ENCODE measurements at regions not wholly inside any gene's neighbourhood (a gene's known extent, or its start where the extent isn't known, plus 50 kb on each side); places are given as distances from the start of the nearest gene placed in this dataset.

DNA sequence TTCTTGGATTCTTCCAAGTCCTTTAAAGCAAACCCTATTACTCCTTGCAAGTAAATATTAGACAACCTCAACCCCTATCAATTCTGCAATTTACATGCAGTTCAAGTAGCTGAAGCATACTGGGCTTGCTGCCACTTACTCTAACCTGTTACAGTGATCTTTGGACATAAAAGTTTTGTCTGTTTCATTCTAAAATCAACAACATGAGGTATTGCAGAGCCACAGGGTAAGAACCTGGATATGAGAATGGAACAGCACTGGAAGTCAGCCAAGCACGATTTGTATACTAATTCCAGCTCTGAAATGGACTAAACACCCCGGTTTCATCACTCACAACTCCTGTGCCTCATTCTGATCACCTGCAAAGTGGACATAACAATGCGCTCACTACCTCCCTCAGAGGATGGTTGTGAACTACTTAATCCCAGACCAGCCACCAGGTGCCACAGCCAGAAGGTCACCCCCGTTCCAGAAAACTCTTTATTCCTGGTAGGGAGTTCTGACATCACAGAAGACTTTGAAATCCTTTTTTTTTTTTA, 270.0 kb downstream of the ADGB start:
- Histone ChIP-seq H3K9me3 (ENCODE audit: control insufficient read depth in 4 of 4, low read length in 3 of 4) (no peaks in the 10 kb centered on the region), H3K36me3 (ENCODE audit: control insufficient read depth in 4 of 4, insufficient read depth in 3 of 4, low read depth in 1 of 4, low read length in 3 of 4) (no peaks in the 10 kb centered on the region), H3K27me3 (ENCODE audit: control insufficient read depth in 4 of 4, insufficient read depth in 4 of 4, low read length in 3 of 4) (no peaks in the 10 kb centered on the region), H3K4me1 (ENCODE audit: control insufficient read depth in 4 of 4, insufficient read depth in 4 of 4, low read length in 3 of 4) (peaks cover 0 to 13% (median 11%) of the 10 kb centered on the region in 4 donors), H3K27ac (ENCODE audit: low read depth in 1 of 2, low read length in 2 of 2) (peak overlapping the region in 1 of 2 donors; percentile 60), H3K4me3 (ENCODE audit: low read depth in 1 of 3, low read length in 3 of 3) (no peak overlapping the region), H3K9ac (ENCODE audit: low read depth in 1 of 2, low read length in 2 of 2) (no peak overlapping the region)
- 43% methylated on average over 4 of the region's 4 CpGs for WGBS
- peak; percentile 41 for DNase-seq (ENCODE audit: low spot score)
- TF ChIP-seq, protein P1, sequence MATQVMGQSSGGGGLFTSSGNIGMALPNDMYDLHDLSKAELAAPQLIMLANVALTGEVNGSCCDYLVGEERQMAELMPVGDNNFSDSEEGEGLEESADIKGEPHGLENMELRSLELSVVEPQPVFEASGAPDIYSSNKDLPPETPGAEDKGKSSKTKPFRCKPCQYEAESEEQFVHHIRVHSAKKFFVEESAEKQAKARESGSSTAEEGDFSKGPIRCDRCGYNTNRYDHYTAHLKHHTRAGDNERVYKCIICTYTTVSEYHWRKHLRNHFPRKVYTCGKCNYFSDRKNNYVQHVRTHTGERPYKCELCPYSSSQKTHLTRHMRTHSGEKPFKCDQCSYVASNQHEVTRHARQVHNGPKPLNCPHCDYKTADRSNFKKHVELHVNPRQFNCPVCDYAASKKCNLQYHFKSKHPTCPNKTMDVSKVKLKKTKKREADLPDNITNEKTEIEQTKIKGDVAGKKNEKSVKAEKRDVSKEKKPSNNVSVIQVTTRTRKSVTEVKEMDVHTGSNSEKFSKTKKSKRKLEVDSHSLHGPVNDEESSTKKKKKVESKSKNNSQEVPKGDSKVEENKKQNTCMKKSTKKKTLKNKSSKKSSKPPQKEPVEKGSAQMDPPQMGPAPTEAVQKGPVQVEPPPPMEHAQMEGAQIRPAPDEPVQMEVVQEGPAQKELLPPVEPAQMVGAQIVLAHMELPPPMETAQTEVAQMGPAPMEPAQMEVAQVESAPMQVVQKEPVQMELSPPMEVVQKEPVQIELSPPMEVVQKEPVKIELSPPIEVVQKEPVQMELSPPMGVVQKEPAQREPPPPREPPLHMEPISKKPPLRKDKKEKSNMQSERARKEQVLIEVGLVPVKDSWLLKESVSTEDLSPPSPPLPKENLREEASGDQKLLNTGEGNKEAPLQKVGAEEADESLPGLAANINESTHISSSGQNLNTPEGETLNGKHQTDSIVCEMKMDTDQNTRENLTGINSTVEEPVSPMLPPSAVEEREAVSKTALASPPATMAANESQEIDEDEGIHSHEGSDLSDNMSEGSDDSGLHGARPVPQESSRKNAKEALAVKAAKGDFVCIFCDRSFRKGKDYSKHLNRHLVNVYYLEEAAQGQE (IDR thresholded peaks at IDR 0.05) = peak; percentile 12
- peak; percentile 28 to 71 for TF ChIP-seq JUND (IDR thresholded peaks at IDR 0.05)
- TF ChIP-seq, protein P2, sequence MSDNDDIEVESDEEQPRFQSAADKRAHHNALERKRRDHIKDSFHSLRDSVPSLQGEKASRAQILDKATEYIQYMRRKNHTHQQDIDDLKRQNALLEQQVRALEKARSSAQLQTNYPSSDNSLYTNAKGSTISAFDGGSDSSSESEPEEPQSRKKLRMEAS (IDR thresholded peaks at IDR 0.05) = no peak
- TF ChIP-seq ATF3 (IDR thresholded peaks at IDR 0.05) = peak; percentile 85
- TF ChIP-seq FOXA2 (IDR thresholded peaks at IDR 0.05) = peak; percentile 92
- TF ChIP-seq GABPA (IDR thresholded peaks at IDR 0.05 in 1 of 2, conservative IDR thresholded peaks at IDR 0.05 in 1 of 2) = peak in 1 of 2 donors; percentile 40
- TF ChIP-seq EGR1 (IDR thresholded peaks at IDR 0.05; ENCODE audit: low read depth in 2 of 2) = peak in 1 of 2 donors; percentile 52
- TF ChIP-seq TAF1 (conservative IDR thresholded peaks at IDR 0.05) = no peak
- TF ChIP-seq CTCF (IDR thresholded peaks at IDR 0.05; ENCODE audit: low read depth, low read length, missing input control) = no peak
- peak; percentile 85 for TF ChIP-seq SP1 (IDR thresholded peaks at IDR 0.05)
- peak; percentile 76 for TF ChIP-seq ZBTB33 (IDR thresholded peaks at IDR 0.05)
- peak; percentile 17 for TF ChIP-seq NR2F2 (IDR thresholded peaks at IDR 0.05)
- peak; percentile 84 to 89 for TF ChIP-seq HNF4A (conservative IDR thresholded peaks at IDR 0.05)
- TF ChIP-seq RAD21 (IDR thresholded peaks at IDR 0.05) = peak; percentile 38
- peak; percentile 79 for TF ChIP-seq FOXA1 (IDR thresholded peaks at IDR 0.05)
- TF ChIP-seq YY1 (IDR thresholded peaks at IDR 0.05) = peak; percentile 63
- TF ChIP-seq RXRA (IDR thresholded peaks at IDR 0.05) = peak; percentile 72 to 96
- TF ChIP-seq HNF4G (IDR thresholded peaks at IDR 0.05) = peak; percentile 38
